ENCODE measurements at regions not wholly inside any gene's neighbourhood (a gene's known extent, or its start where the extent isn't known, plus 50 kb on each side); places are given as distances from the start of the nearest gene placed in this dataset.

DNA sequence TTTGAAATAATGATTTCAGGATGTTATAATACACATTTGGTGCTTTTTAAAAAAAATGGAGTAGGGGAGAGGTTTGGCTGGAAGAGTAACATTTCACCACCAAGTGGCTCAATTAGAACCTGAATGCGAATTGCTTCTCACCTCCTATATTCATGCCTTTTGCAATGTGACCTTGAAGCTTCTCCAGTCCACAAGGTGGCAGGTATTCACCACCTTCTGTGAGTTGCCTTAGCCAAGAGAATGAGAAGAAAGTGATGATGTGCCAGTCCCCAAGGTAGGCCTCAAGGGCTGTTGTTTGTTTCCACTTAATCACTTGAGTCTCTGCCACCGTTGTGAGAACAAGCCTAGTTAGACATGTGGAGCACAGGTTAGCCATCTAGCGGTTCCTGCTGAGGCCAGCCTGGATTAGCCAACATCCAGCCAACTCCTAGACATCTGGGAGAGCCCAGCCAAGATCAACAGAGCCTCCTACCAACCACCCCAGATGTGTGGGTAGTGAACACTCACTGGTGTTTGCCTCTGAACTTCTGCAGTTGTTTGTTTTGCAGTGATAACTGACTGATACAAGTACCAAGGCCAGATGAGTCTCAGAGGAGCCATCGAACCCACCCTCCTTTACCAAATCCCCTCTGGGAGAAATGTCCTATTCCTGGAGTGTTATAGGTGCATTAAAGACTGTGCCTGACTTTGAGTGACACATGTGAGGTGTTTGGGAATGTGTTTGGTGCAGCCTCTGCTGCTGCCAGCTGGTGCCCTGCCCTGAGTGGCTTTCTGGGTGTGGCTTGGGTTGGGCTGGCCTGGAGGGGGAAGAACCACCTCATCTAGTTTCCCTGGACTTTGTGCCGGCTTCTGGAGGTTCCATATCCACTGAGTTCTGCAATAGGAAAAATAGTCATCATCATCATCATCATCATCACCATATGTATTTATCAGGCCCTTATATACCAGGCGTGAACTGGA is 132.5 kb upstream of the RFLNA start:
- ATAC-seq (no peak), DNase-seq (no peak)

DNA sequence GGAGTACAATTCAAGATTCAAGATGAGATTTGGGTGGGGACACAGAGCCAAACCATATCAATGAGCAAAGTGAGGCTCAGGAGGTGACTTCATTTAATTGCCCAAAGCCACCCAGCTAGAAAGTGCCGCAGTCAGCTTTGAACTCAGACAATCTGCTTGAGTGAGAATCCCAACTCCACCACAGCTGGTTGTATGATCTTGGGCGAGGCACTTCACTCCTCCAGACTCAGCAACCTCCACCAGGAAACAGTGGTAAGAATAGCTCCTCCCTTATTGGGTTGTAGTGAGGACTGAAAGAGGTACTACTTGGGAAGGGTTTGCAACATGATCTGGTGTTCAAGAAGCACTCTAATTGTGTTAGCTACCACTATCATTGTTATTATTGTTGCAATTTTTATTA is 129.2 kb upstream of the RFLNA start:
- DNase-seq (no peak), ATAC-seq (no peak)

DNA sequence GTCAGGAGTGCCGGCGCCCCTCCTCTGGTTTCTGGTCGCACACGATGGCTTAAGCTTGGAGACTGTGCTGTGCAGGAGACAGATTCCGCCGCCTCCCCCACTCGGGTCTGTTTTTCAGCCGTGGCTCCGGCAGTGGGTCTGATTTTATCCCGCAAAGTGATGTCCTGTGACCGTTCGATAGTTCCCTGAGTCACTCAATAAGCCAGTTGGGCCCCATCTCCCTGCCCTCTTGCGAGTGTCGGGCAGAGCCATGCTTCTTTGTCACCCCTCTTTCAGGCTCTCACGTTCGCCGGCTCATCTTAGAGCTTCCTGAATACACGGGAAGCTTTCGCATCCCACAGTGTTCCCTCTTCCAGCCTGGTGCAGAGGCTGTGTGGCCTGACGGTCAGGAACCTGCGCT is 127.8 kb upstream of the RFLNA start:
- no peak for DNase-seq
- no peak for ATAC-seq

DNA sequence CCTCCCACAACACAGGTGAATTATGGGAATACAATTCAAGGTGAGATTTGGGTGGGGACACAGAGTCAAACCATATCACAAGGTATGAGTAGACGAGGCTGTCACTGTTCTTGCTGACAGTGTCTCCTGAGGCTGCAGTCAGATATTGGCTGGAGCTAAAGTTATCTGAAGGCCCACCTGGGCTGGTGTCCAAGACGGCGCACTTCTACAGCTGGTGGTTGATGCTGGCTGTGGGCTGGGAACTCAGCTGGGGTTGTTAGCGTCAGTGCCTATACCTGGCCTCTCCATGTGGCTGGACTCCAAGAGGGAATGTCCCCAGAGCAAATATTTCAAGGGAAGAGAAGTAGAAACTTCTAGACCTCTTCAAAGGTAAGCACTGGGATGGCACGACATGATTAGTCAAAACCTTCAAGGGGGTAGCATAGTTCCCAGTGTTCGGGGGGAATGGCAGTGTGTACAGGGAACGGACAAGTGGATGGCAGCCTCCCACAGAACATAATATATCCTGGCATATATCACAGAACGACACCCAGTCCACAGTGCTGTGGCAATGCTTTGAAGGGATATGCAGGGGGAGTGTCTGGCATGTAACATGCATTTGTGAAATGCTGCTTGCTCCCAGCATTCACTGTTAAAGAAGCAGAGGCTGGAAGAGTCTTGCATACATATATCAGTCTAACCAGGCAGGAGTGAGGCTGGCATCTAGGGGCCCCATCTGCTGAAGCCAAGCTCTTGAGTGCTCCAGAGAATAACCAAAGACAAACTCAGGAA is 126.7 kb upstream of the RFLNA start:
- ATAC-seq, result no peak
- no peak for DNase-seq

DNA sequence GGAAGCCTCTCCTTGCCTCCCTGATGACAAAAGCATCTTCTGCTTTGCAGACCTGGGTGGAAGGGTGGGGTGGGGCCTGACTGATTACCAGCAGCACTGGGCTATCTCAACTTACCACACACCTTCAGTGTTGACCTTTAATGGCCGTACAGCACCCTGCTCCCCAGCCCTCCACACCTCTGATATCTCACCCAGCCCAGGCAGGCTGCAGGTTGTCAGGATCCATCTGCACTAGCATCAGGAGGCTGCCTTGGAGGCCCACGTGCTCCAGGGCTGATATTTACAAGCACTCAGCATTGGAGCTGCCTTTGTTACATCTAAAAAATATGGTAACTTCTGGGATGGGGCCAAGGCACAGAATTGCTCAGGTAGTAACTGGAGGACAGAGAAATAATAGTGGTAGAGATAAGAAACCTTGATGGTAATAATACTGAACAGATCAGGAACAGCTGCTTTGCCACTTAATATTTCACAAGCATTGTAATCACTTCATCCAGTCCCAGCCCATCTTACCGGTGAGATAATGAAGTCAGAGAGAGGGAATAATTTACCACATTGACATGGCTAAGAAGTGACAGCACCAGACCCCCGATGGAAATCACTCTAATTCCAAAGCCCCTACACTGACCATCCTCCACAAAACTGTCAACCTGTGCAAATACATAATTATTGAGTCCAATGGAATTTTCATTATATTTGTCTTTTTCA is 125.2 kb upstream of the RFLNA start:
- DNase-seq, result no peak

DNA sequence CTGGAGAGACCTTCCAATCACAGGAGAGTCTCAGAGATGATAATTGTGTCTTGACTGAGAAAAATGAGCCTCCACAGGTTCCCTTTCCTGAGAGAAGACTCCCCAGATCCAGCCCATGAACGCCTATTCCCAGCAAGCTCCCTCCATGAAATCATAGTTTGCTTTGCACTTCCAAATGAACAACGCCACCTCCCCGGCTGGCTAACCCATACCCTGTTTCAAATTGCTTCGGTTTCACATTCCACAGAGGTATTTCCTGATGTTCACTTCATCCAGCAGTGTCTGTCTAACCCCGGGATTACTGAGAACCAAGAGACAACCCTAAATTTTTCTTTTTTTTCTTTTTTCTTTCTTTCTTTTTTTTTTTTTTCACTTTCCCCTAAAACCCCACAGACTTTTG is 124.1 kb upstream of the RFLNA start:
- DNase-seq (no peak), ATAC-seq (no peak)

More for the DNA sequence above, 125.2 kb upstream of the RFLNA start:
- no peak for ATAC-seq

DNA sequence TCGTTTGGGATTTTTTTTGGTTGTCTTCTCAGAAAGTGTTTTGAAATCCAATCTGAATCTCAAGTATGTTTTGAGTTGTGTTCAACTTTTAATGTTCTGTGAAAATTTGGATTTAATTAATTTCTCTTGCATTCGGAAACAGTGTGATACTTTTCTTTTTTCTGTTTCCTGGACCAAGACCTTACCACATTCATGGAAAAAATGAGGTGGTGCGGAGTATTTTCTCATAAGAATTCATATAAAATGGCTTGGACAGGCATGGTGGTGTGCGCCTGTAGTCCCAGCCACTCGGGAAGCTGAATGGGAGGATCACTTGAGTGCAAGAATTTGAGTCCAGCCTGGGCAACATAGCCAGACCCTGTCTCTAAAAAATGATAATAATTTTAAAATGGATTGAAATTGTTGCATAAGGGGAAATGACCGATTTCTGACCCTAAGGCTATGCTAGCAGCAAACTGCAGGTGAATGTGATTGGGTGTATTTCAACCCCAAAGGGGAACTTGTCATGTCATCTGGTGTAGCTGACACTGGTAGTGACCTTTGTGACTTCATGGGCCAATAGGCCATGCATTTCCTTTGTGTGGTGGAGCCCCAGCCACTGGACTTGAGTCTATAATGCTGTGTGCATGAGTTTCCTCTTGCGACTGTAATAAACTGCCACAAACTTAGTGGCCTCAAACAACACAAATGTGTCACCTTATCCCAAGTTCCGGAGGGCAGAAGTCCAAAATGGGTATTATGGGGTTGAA is 123.5 kb upstream of the RFLNA start:
- no peak for ATAC-seq
- no peak for DNase-seq

DNA sequence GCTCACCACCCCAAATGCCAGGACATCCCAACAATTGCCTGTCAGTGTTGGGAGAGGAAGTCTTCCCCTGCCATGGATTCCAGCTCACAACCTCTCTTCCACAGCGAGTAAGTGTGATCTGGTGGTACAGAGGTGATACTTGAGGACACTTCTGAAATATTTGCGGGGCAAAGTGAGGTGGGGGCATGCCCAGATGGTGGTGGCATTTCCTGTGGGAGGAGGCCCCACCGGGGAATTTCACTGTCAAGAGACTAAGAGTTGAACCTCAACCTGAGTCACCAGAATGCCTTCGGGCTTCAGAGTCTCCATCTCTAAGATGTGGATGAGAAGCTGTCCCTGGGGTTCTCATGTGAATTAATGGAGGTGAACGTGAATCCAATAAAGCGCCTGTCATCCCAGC is 122.3 kb upstream of the RFLNA start:
- ATAC-seq (no peak), DNase-seq (no peak)

DNA sequence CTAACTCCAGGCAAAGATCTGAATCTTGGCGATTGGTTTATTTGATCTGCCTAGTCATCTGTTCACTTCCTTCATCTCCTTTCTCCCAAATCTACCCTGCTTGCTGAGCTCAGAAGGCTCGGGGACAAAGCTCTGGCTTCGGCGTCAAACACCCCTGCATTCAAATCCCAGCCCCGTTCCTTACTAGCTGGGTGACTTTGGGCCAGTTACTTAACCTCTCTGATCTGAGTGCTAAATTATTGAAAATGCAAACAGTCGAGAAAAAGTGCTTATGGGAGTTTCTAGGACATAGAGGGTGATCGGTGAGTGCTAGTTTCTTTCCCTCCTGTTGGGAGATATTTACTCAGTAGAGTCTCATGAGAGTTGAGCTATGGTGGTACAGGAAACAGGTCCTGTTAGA is 121.2 kb upstream of the RFLNA start:
- DNase-seq, result no peak
- ATAC-seq, result no peak

DNA sequence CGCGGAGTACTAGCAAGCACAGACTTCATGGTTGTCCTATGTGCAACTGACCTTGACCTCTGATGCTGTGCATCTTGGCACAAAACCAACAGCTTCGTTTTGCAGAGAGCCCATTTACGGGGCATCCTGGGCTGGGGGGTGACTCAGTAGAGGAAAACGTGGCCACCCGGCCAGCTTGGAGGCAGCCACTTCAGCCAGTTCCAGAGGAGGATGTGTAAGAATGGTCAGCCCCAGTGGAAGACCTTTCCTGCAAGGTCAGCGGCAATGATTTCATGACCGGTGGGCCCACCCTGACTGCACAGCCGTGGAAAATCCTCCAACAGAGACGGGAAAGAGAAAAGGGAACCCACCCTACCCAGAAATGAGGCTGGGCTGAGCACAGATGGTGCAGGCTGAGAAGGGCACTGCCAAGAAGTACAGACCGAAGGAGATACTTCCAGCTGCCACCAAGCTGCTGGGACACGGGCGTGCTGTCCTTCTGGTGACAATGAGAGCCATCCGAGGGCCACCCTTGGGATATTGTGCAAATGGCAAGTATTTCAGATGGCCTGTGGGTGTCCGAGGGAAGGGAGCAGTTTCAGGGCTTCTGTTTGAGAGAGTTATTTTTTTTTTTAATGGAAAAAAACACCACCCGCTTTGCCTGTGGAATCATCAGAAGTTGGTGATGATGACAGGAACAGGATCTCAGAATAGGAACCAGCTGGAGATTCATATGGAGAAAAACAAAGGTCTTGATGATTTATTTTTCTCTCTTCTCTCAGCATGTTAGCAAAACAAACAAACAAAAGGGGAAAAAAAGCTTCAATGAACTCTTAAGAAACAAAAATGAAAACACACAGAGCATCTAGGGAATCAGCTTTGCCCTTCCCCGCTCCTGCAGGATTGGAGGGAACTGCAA is 120.2 kb upstream of the RFLNA start:
- no peak for ATAC-seq
- DNase-seq, result no peak

DNA sequence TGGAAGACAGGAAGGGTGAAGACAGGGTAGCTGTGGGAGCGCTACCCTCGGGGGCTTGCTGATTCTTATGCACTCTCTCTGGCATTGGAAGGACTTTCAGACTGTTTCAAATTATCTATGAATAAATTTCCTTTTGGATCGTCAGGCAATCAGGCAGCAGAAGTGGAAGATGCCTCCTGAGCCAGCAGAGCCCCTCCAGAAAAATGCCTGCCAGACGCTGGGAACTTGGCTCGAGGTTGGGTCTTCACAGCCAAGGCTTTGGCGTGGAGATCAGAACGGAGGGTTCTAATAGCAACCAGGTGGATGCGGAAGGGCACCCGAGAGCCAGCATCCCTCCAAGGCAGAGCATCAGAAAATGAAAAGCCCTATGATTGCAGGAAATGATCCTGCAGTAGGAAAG is 119.2 kb upstream of the RFLNA start:
- no peak for ATAC-seq
- no peak for DNase-seq

DNA sequence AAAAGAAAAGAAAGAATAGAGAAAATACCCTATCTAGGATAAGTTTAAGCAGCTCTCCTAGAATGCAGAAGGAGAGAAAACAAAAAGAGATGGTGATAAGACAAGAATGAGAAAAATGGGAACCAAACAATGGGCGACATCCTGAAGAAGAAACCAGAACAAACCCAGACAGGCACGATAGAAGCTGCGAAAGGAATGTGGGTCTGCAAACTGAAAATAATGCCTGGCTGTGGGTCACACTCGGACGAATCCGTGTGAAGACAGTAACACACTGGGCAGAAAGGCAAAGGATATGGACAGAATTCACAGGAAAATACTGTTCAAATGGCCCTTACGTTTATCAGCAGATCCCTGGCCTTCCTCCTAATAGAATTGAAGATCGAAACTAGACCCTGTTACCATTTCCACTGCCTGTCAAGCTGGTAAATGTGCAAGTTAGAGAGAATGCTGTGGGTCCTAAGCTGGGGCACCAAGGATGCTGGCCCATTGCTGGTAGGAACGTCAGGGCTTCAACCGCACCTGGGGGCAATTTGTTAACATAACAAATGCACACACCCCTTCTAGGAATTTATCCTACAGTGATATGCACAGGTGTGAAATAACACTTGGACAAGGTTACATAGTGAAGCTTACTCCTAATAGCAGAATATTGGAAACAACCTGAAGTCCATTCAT is 117.5 kb upstream of the RFLNA start:
- DNase-seq (no peak), ATAC-seq (no peak)

DNA sequence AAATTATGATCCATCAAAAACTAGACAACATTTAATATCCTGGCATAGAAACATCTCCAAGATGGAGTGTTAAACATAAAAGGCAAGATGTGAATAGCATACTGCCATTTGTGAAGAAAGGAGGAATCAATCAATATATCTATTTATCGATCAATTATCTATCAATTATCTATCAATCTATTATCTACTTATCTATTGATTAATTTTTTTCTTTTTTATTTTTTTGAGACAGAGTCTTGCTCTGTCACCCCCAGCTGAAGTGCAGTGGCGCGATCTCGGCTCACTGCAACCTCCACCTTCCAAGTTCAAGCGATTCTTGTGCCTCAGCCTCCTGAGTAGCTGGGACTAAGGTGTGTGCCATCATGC is 117.0 kb upstream of the RFLNA start:
- DNase-seq (no peak), ATAC-seq (no peak)

DNA sequence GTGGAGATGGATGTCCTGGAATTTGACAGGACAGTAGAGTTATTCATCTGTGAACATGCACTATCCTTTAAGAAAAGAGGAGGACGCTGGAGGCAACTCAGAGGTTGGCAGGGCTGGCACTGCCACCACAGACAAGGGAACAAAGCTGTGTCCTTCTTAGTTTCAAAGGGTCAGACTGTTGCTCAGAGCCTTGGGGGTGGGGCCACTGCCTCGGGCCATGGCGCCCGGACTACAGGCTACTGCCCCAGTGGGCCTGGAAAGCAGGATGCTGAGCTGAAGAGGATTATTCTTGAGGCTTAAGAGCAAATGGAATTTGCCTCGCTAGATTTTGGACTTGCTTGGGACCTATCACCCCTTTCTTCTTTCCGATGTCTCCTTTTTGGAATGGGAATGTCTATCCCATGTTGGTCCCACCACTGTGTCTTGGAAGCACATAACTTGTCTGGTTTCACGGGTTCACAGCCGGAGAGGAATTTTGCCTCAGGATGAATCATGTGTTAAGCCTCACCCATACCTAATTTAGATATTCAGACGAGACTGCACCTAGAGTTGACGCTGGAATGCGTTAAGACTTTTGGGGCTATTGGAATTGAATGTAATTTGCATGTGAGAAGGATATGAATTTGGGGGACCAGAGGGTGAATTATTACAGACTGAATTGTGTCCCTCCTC is 114.8 kb upstream of the RFLNA start:
- ATAC-seq (no peak), DNase-seq (no peak)

DNA sequence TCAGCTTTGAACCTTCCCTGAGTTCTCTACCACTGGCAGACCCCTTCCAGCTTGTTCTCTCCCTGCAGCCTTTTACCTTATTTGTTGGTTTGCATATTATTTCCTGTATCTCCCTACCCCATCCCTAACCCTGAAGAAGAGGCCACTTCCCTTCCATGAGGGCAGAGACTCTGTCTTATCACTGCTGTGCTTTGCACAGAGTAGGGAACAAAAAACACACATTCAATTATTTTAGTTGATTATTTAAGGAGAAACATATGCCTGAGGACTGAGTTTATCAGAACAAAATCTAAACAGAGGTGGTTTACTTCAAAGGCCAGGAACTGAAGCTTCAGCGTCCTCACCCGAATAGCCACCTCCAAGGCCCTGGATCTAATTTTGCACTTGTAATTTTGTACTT is 111.7 kb upstream of the RFLNA start:
- DNase-seq (no peak), ATAC-seq (no peak)

DNA sequence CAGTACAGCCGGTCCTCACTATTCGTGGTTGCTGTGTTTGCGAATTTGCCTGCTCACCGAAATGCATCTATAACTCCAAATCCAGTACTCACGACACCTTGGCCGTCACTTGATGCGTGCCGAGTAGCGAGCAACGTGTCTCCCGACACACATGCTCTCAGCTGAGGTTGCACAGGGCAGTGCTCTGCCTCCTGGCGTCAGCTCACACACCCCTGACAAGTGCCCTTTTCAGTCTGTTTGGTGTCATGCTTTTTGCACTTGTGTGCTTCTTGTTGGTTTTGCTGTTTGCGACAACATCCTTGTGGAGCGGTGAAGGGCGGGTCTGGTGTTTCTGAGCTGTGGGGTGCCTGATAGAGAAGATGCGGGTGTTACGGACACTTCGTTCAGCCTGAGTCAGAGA is 110.4 kb upstream of the RFLNA start:
- ATAC-seq (no peak), DNase-seq (no peak)

DNA sequence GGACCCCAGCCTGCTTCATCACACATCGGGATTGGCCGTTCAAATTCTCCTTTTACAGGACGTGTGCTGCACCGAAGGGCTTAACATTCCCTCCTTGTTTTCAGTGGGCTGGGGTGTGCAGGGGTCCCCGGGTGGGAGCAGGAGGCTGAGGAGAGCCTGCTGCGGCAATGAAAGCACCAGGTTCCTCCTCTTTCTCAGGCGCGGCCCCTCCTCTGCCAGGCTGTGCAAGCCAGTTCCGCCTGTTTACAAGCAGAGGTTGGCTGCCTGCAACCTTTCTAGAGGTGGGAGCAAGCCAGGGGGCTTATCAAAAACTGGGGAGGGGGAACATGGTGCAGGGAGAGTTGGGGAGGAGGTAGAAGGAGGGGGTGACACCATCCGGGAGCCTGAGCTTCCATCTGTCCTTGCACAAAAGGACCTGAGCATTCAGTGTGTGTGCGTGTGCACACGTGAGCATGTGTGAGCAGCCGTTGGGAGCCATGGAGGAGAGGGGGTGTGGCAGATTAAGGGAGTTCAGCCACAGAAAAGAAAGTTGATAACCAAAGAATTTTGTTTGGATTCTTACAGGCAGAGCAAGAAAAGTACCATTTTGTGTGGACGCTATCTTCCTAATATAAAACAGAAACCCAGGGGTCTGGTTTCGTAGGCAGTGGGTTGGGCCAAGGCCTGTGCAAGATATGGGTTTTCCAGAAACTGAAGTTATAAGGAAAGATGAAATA is 108.8 kb upstream of the RFLNA start:
- DNase-seq (no peak), ATAC-seq (no peak)

DNA sequence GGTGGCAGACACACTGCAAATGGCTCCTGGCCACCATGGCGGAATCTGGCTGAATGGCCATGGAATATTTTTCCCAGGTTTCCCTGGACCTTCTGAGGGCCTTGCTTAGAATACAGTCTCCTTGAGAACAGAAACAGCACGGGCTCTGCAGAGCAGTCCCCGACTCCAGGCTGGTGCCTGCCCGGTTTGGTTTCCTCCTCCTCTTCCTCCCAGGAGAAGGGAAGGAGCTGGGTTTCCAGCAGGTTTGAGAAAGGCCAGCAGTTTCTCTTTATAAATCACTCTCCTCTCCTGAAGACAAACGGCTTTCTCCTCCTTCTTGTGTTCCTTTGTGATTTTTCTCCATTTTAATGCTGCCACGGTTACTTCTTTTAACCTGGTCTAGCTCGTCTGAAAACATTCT is 106.8 kb upstream of the RFLNA start:
- no peak for ATAC-seq

More for the DNA sequence above, 106.8 kb upstream of the RFLNA start:
- no peak for DNase-seq
